Stomach (tissue), 4 donors: ENCODE measurements at regions not wholly inside any gene's neighbourhood (a gene's known extent, or its start where the extent isn't known, plus 50 kb on each side); places are given as distances from the start of the nearest gene placed in this dataset.

Experiments
- EP300 ChIP-seq: sonication (generic); formaldehyde crosslinking; IDR thresholded peaks from one replicate; pipeline ENCODE4 v1.6.1; 2017; ENCODE audit warnings: antibody characterized with exemption
- POLR2A ChIP-seq, 4 donors: fragments of 450-650 bp; IDR thresholded peaks; one replicate each; pipeline ENCODE4 v1.6.1; 2016; ENCODE audit warnings: antibody characterized with exemption in 4 of 4, control low read depth in 2 of 4, mild to moderate bottlenecking in 1 of 4, moderate library complexity in 1 of 4
- TF ChIP-seq, protein P1 (sequence below), 7 experiments: fragments of 450-650 bp in 4 of 7; fragments of 200-600 bp in 3 of 7; sonication (generic) in 3 of 7; IDR thresholded peaks; one replicate each; pipeline ENCODE4 v1.5.1; 2016 to 2019; ENCODE audit warnings: antibody characterized with exemption in 7 of 7, control low read depth in 2 of 7, mild to moderate bottlenecking in 1 of 7

DNA sequence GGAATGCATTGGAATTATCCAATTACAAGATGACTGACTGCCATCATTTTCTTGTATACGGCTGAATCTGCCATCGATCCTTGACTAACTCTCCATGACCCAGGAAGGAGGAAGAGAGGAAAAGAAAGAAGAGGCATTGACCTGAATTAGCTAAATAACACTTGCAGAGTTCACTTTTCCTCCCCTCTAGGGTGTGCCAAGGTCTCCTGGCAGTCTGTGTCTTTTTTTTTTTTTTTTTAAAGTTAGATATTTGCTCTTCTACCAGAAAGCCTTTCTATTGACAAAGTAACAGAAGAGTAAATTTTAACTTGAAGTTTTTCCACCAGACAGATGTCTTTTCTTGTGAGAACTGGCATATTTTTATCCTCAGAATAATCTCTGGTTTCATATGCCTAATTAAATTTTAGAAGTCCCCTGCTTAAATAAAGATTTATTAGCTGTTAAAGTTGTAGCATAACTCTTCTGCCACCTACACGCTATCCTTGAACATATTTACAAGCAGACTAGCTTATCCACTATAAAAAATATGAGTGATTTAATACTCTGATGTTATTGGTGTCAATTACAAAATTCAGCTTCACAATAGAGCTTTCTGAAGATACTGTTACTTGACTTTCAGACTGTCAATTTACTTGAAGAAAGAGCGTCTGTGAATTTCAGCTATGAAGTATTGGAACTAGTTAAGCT is 171.7 kb upstream of the ETAA1 start:
- TF ChIP-seq, protein P1, sequence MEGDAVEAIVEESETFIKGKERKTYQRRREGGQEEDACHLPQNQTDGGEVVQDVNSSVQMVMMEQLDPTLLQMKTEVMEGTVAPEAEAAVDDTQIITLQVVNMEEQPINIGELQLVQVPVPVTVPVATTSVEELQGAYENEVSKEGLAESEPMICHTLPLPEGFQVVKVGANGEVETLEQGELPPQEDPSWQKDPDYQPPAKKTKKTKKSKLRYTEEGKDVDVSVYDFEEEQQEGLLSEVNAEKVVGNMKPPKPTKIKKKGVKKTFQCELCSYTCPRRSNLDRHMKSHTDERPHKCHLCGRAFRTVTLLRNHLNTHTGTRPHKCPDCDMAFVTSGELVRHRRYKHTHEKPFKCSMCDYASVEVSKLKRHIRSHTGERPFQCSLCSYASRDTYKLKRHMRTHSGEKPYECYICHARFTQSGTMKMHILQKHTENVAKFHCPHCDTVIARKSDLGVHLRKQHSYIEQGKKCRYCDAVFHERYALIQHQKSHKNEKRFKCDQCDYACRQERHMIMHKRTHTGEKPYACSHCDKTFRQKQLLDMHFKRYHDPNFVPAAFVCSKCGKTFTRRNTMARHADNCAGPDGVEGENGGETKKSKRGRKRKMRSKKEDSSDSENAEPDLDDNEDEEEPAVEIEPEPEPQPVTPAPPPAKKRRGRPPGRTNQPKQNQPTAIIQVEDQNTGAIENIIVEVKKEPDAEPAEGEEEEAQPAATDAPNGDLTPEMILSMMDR (IDR thresholded peaks at IDR 0.05) = no peak
- TF ChIP-seq EP300 (no peak), POLR2A (IDR thresholded peaks at IDR 0.05) (no peak)
